Adrenal gland (tissue), 5 donors: ENCODE measurements at regions not wholly inside any gene's neighbourhood (a gene's known extent, or its start where the extent isn't known, plus 50 kb on each side); places are given as distances from the start of the nearest gene placed in this dataset.

Experiments used
- POLR2A ChIP-seq, 2 donors: fragments of 450-650 bp; IDR thresholded peaks; one replicate each; pipeline ENCODE4 v1.6.1; 2017; ENCODE audit warnings: antibody characterized with exemption in 2 of 2, mild to moderate bottlenecking in 2 of 2, moderate library complexity in 1 of 2
- TF ChIP-seq, protein P1 (sequence below), 6 experiments: fragments of 450-650 bp in 4 of 6; fragments of 200-600 bp in 2 of 6; sonication (generic) in 1 of 6; IDR thresholded peaks; 1 replicate in 5 of 6; 2 replicates in 1 of 6; pipeline versions ENCODE4 v1.5.1 to v1.8.0; 2016 to 2021; ENCODE audit warnings: antibody characterized with exemption in 6 of 6, mild to moderate bottlenecking in 2 of 6, moderate library complexity in 1 of 6
- donor health status: DM: no; HTN: no; CAD: no.

GRCh38 chr21:18801468-18801867 lies 397.9 kb upstream of the TMPRSS15 start:
- TF ChIP-seq, protein P1, sequence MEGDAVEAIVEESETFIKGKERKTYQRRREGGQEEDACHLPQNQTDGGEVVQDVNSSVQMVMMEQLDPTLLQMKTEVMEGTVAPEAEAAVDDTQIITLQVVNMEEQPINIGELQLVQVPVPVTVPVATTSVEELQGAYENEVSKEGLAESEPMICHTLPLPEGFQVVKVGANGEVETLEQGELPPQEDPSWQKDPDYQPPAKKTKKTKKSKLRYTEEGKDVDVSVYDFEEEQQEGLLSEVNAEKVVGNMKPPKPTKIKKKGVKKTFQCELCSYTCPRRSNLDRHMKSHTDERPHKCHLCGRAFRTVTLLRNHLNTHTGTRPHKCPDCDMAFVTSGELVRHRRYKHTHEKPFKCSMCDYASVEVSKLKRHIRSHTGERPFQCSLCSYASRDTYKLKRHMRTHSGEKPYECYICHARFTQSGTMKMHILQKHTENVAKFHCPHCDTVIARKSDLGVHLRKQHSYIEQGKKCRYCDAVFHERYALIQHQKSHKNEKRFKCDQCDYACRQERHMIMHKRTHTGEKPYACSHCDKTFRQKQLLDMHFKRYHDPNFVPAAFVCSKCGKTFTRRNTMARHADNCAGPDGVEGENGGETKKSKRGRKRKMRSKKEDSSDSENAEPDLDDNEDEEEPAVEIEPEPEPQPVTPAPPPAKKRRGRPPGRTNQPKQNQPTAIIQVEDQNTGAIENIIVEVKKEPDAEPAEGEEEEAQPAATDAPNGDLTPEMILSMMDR (IDR thresholded peaks at IDR 0.05), result no peak
- TF ChIP-seq POLR2A (IDR thresholded peaks at IDR 0.05), result no peak
